ENCODE measurements at regions not wholly inside any gene's neighbourhood (a gene's known extent, or its start where the extent isn't known, plus 50 kb on each side); places are given as distances from the start of the nearest gene placed in this dataset.

DNA sequence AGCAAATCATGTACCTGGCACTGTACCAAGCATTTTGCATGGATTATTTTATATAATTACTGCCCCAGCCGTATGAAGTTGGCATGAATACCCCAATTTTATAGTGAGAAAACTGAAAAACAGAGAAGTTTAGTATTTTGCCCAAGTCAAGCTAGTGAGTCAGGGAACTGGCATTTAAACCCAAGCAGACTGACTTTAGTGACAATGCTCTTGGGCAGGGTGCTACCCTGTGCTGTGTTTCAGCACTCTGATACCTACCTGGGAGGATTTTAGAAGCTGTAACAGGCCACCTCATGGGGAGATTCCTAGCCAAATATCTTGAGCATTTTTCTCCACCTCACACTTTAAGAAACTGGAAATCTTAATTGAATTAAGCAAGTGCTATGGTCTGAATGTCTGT lies 98.1 kb upstream of the MAX start:
- BruUV-seq (replicated peaks) = no TSS peak
- CTCF ChIA-PET = interaction anchor here (0.6 kb wide), 2 partner anchors 664 to 1201 kb away, joined by 3 read pairs; no protein-coding TSS in a partner anchor
- Mint-ChIP-seq H3K4me3 (ENCODE audit: unreplicated experiment) (no peak overlapping the region), H3K36me3 (ENCODE audit: insufficient read depth, unreplicated experiment) (no peaks in the 10 kb centered on the region), H3K27me3 (ENCODE audit: insufficient read depth, unreplicated experiment) (no peaks in the 10 kb centered on the region), H3K4me1 (ENCODE audit: insufficient read depth, unreplicated experiment) (peaks cover 4% of the 10 kb centered on the region), H3K9me3 (ENCODE audit: unreplicated experiment) (peaks cover 10% of the 10 kb centered on the region), H3K27ac (ENCODE audit: low read depth, unreplicated experiment) (no peak overlapping the region)
- intact Hi-C loops (cut with micrococcal nuclease) = no loop called here
- POLR2A ChIA-PET = interaction anchor here (0.6 kb wide), 1 partner anchor 224 kb away, joined by 3 read pairs; no protein-coding TSS in a partner anchor
- TF ChIP-seq, protein P1, sequence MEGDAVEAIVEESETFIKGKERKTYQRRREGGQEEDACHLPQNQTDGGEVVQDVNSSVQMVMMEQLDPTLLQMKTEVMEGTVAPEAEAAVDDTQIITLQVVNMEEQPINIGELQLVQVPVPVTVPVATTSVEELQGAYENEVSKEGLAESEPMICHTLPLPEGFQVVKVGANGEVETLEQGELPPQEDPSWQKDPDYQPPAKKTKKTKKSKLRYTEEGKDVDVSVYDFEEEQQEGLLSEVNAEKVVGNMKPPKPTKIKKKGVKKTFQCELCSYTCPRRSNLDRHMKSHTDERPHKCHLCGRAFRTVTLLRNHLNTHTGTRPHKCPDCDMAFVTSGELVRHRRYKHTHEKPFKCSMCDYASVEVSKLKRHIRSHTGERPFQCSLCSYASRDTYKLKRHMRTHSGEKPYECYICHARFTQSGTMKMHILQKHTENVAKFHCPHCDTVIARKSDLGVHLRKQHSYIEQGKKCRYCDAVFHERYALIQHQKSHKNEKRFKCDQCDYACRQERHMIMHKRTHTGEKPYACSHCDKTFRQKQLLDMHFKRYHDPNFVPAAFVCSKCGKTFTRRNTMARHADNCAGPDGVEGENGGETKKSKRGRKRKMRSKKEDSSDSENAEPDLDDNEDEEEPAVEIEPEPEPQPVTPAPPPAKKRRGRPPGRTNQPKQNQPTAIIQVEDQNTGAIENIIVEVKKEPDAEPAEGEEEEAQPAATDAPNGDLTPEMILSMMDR (IDR thresholded peaks at IDR 0.05; ENCODE audit: unreplicated experiment) = no peak
- no peak for DNase-seq (ENCODE audit: unreplicated experiment)

DNA sequence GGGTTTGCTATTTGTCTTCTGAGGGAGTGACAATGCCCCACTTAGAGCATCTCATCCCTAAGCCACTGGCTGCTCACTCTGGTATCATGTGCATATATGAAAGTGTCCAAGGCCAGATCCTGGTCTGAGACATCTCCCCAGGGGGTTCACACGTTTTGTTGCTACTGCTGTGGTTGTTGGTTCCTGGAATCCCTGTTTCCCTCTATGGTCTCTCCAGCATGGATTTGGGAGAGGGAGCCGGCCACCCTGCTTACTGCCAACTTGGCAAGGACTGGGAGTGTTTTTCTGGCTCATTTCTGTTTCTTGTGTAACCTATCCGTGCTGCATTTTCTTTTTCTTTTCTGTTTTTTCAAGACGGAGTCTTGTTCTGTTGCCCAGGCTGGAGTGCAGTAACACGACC lies 101.3 kb upstream of the MAX start:
- intact Hi-C loops (cut with micrococcal nuclease) = no loop called here
- H3K27me3 Mint-ChIP-seq (ENCODE audit: insufficient read depth, unreplicated experiment) = no peaks in the 10 kb centered on the region
- no peak overlapping the region for H3K4me3 Mint-ChIP-seq (ENCODE audit: unreplicated experiment)
- H3K36me3 Mint-ChIP-seq (ENCODE audit: insufficient read depth, unreplicated experiment) = no peaks in the 10 kb centered on the region
- TF ChIP-seq, protein P1 (IDR thresholded peaks at IDR 0.05; ENCODE audit: unreplicated experiment) = no peak
- H3K9me3 Mint-ChIP-seq (ENCODE audit: unreplicated experiment) = peaks cover 10% of the 10 kb centered on the region
- H3K27ac Mint-ChIP-seq (ENCODE audit: low read depth, unreplicated experiment) = no peak overlapping the region
- ChIA-PET CTCF (interaction anchor here (0.6 kb wide), 1 partner anchor 16 kb away, joined by 3 read pairs; no protein-coding TSS in a partner anchor), POLR2A (no interaction called here)
- no peak for DNase-seq (ENCODE audit: unreplicated experiment)
- BruUV-seq (replicated peaks) = no TSS peak
- H3K4me1 Mint-ChIP-seq (ENCODE audit: insufficient read depth, unreplicated experiment) = peaks cover 13% of the 10 kb centered on the region

DNA sequence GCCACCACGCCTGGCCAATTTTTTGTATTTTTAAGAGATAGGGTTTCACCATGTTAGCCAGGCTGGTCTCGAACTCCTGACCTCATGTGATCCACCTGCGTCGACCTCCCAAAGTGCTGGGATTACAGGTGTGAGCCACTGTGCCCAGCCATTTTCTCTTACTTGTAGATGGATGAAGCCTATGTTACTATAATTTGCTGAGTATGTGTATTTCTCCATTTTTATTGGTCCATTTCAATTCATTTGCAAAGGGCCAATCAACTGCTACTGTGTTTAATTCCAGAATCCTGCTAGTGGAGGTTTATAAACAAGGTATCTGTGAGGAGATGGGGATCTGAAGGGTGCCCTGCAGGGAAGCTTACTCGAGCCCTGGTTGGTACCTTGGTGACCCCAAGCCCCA lies 101.7 kb upstream of the MAX start:
- no TSS peak for BruUV-seq (replicated peaks)
- no peak for DNase-seq (ENCODE audit: unreplicated experiment)
- Mint-ChIP-seq H3K9me3 (ENCODE audit: unreplicated experiment) (peaks cover 10% of the 10 kb centered on the region), H3K36me3 (ENCODE audit: insufficient read depth, unreplicated experiment) (no peaks in the 10 kb centered on the region), H3K27me3 (ENCODE audit: insufficient read depth, unreplicated experiment) (no peaks in the 10 kb centered on the region), H3K4me1 (ENCODE audit: insufficient read depth, unreplicated experiment) (peaks cover 13% of the 10 kb centered on the region), H3K4me3 (ENCODE audit: unreplicated experiment) (no peak overlapping the region), H3K27ac (ENCODE audit: low read depth, unreplicated experiment) (no peak overlapping the region)
- TF ChIP-seq, protein P1 (IDR thresholded peaks at IDR 0.05; ENCODE audit: unreplicated experiment) = no peak
- POLR2A ChIA-PET = no interaction called here
- CTCF ChIA-PET = interaction anchor here (0.6 kb wide), 1 partner anchor 16 kb away, joined by 3 read pairs; no protein-coding TSS in a partner anchor
- intact Hi-C loops (cut with micrococcal nuclease) = no loop called here

DNA sequence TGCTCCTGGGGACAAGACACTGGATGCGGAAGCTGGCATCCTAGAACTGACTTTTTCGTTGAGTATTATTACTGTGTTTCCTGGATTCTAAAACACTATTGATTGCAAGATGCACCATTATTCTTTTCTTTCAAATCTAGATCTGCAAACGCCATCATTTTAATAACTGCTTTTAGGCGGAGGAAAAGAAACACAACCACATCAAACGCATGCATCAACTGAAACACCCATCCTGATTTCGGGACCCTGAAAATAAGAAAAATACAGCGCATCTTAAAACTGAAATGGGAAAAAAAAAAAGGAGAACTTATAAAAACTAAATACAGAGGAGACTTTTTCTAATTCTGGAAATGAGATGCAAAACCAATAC lies 103.7 kb upstream of the MAX start:
- no peak for DNase-seq (ENCODE audit: unreplicated experiment)
- Mint-ChIP-seq H3K4me1 (ENCODE audit: insufficient read depth, unreplicated experiment) (peaks cover 21% of the 10 kb centered on the region), H3K27ac (ENCODE audit: low read depth, unreplicated experiment) (no peak overlapping the region), H3K36me3 (ENCODE audit: insufficient read depth, unreplicated experiment) (no peaks in the 10 kb centered on the region), H3K27me3 (ENCODE audit: insufficient read depth, unreplicated experiment) (no peaks in the 10 kb centered on the region), H3K4me3 (ENCODE audit: unreplicated experiment) (no peak overlapping the region), H3K9me3 (ENCODE audit: unreplicated experiment) (peaks cover 10% of the 10 kb centered on the region)
- POLR2A ChIA-PET = no interaction called here
- CTCF ChIA-PET = interaction anchor here (0.6 kb wide), 1 partner anchor 241 kb away, joined by 5 read pairs; no protein-coding TSS in a partner anchor
- no TSS peak for BruUV-seq (replicated peaks)
- TF ChIP-seq, protein P1 (IDR thresholded peaks at IDR 0.05; ENCODE audit: unreplicated experiment) = no peak
- intact Hi-C loops (cut with micrococcal nuclease) = no loop called here

All from MCF 10A (cell line).